ENCODE measurements at regions not wholly inside any gene's neighbourhood (a gene's known extent, or its start where the extent isn't known, plus 50 kb on each side); places are given as distances from the start of the nearest gene placed in this dataset.
"Not testable (repeated sequence)": the region's sequence is repeated elsewhere in the genome, so short reads cannot be mapped to it uniquely, and the experiment has no call there.

DNA sequence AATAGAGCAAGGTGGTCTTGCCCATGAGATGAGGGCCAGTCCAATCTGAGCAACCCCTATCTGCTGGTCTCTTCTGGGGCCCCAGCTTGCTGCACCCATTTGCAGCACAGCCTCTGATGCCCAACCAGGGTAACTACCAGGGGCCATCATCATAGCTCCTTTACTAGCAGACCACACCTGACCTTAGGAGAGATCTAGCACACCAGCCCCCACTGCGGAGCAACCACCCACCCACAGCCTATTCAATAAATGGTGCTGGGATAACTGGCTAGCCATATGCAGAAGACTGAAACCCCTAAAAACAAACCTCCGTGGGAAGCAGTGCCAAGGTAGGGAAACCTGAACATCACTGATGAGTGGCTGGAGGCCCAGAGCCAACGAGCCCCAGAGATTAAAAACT is 196.1 kb upstream of the RBBP8 start:
- DNase-seq (ENCODE audit: low read depth, low spot score), result no peak

- no peak for DNase-seq (ENCODE audit: low read depth, low spot score)
These were observed 194.0 kb upstream of the RBBP8 start for GRCh38 chr18:22739061-22739642.

- DNase-seq (ENCODE audit: low read depth, low spot score), result no peak
These were observed 193.3 kb upstream of the RBBP8 start for GRCh38 chr18:22739789-22740188.

DNA sequence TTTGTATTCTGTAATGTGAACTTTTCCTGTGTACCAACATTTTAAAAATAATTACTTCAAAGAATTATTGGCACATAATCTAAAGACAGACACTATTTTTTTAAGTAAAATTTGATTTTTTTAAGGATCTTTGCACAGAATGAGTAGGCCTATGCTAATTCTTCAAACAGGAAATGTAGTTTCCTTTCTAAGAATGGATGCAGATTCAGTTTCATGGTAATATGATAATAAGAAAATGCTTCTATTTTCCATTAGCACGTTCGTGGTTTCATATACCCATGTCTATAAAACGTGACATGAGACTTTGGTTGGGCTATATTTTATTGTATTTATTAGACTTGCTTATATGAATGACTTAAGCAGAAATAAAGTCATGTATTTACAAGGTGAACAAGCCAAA is 191.8 kb upstream of the RBBP8 start:
- no peak for DNase-seq (ENCODE audit: low read depth, low spot score)

DNA sequence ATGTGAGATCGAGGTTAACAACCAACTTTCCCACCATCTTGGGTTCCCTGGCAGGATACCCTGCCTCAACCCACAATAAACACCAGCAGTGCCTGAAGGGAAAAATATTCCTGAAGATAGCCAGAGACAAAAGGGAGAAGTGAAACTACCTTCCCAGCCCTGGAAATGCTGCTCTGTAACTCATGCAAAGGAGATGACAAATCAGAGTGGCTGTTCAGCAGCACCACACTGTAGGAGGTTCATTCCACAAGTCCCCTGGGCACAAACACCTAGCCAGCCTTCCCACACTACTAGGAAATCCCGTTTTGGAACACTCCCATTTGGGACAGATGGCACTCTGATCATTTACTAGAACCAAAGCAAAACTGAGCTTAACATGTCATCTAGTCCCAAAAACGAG is 190.7 kb upstream of the RBBP8 start:
- DNase-seq (ENCODE audit: low read depth, low spot score), result no peak

DNA sequence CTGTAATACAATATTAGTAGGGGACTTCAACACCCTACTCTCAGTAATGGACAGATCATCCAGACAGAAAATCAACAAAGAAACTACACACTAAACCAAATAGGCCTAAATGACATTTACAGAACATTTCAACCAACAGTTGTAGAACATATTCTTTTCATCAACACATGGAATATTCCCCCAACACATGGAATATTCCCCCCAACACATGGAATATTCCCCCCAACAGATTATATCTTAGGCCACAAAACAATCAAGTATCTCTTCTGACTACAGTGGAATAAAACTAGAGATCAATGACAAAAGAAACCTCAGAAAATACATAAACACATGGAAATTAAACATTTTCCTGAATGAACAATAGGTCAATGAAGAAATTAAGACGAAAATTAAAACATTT is 187.2 kb upstream of the RBBP8 start:
- DNase-seq (ENCODE audit: low read depth, low spot score), result no peak

DNA sequence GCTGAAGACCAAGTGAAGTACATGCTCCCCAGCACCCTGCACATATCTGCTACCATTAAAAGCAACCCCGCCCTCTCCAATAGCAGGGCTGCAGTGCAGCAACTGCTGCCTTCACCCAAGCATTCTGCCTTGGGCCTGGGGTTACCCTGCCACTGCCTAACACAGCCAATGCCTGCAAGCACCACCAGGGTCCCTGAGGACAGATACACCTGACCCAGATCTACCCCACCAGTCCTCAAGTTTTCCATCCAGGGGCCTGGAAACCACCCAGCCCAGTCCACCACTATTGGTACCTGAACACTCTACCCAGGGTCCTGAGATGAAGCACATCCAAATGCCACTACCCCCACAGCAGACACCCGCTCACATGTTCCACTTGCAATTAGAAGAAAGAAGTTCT is 181.1 kb upstream of the RBBP8 start:
- no peak for DNase-seq (ENCODE audit: low read depth, low spot score)

DNA sequence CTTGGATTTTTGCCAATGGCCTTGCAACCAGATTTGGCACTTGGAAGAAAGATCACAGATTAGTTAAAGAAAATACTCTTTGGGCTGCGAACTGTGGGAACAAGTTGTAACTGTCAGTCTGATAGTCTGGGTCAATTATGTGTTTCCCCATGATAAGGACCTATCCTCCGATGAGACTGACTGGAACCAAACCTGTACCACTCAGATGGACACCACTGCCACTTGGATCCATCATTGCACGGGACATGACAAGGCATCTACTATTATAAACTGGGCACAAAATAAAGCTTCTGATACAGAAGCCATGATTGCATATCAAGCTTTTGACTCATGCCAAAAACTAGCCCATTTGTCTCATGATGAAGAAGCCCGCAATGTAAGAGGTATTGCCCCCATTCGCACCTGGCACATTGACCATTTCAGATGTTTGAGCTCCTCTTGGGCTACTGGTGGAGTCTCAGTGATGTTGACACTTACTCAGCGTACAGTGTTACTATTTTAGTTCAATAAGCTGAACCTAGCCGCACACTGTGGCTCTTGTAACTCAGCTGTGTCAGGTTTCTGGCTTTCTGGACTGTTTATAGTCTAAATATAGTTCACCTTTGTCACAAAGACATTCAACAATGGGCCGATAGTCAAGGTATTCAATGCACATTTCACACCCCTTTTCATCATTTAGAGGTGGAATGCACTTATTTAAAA is 179.8 kb upstream of the RBBP8 start:
- DNase-seq (ENCODE audit: low read depth, low spot score), result no peak

DNA sequence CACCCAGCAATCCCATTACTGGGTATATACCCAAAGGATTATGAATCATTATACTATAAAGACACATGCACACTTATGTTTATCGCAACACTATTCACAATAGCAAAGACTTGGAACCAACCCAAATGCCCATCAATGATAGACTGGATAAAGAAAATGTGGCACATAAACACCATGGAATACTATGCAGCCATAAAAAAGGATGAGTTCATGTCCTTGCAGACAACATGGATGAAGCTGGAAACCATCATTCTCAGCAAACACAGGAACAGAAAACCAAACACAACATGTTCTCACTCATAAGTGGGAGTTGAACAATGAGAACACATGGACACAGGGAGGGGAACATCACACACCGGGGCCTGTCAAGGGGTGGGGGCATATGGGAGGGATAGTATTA is 169.1 kb upstream of the RBBP8 start:
- DNase-seq (ENCODE audit: low read depth, low spot score), result not testable (repeated sequence)

DNA sequence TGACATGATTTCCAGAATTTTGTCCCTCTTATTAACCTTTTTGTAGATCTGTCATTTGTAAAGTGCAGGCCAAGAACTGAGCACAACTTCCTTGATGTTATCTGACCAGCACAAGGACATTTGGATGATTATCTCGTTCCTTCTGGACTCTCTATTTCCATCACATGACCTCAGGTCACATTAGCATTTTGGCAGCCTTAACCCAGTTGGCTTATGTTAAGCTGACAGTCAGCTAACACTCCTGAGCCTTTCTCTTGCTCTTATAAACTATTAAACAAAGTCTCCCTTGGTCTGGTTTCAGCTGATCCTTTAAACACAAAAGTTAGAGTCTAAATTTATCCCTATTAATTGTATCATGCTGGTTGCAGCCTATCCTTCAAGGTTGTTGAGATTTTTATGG is 167.2 kb upstream of the RBBP8 start:
- DNase-seq (ENCODE audit: low read depth, low spot score), result peak; percentile 41

DNA sequence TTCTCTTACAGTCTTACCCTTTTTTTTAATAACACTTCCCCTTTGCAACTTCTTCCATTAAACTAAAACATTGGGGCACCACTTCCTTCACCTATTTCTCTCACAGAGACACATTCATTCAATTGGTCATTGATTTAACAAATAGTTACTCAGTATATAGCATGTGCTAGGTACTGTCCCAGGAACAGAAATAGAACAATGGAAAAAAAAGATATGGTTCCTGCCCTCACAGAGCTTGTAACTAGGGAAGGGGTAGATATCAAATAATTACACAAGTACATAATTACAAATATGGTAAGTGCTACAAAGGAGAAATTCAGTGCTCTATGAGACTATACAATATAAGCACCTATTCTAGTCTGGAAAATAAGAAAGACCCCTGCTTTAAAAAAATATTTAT is 165.5 kb upstream of the RBBP8 start:
- DNase-seq (ENCODE audit: low read depth, low spot score), result no peak

DNA sequence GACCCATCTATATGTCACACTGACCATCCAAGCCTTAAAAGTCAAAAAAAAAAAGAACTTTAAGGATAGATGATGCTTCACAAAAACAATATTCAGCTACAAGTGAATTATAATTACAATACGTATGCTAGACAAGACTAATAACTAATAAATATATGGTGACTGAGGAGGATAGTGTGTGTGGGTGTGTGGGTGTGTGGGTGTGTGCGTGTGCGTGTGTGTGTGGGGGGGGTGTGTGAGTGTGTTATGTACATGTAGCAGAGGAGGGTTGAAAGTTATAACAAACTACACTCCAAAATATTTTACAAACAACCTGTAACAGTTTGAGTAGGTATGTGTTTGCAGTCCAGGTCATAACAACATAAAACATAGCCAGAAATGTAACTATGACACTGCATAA is 159.2 kb upstream of the RBBP8 start:
- DNase-seq (ENCODE audit: low read depth, low spot score), result peak; percentile 12

GRCh38 chr18:22778996-22779395 is 154.1 kb upstream of the RBBP8 start:
- no peak for DNase-seq (ENCODE audit: low read depth, low spot score)

- no peak for DNase-seq (ENCODE audit: low read depth, low spot score)
These were observed 149.9 kb upstream of the RBBP8 start for GRCh38 chr18:22783245-22783644.

GRCh38 chr18:22783662-22784076 is 149.5 kb upstream of the RBBP8 start:
- no peak for DNase-seq (ENCODE audit: low read depth, low spot score)

- no peak for DNase-seq (ENCODE audit: low read depth, low spot score)
These were observed 144.1 kb upstream of the RBBP8 start for GRCh38 chr18:22789052-22789451.

DNA sequence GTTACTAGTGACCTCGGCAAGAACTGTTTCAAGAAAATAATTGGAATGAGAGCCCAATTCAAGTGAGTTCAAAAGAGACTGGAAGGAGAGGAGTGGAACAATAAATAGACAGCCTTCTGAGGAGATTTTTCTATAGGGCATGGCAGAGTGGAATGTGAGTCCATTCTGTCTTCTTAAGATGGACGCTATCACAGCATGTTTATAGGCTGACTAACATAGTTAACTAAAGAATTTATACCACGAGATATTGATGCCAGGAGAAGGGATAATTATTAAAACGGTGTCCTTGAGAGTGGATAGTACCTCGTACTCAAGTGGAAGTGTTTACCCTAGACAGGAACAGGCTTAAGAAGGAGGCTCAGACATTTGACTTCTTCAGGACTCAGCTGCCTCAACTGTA is 143.5 kb upstream of the RBBP8 start:
- peak; percentile 29 for DNase-seq (ENCODE audit: low read depth, low spot score)

GRCh38 chr18:22790545-22791309 is 142.4 kb upstream of the RBBP8 start:
- no peak for DNase-seq (ENCODE audit: low read depth, low spot score)

- DNase-seq (ENCODE audit: low read depth, low spot score), result no peak
These were observed 141.9 kb upstream of the RBBP8 start for GRCh38 chr18:22791310-22791610.

DNA sequence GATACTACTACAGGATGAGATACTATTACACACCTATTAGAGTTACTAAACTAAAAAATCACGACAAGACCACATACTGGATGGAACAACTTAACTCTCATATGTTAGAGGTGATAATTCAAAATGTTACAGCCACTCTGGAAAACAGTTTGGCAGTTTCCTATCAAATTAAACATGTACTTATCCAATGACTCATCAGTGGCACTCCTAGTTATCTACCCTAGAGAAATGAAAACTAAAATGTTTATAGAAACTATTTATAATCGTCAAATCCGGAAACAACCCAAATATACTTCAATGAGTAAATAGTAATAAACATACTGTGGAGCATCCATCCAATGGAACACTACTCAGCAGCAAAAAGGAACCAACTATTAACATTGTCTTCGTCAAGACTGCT is 137.0 kb upstream of the RBBP8 start:
- DNase-seq (ENCODE audit: low read depth, low spot score), result no peak

- DNase-seq (ENCODE audit: low read depth, low spot score), result no peak
These were observed 132.6 kb upstream of the RBBP8 start for GRCh38 chr18:22800551-22800951.

GRCh38 chr18:22813648-22814328 is 119.3 kb upstream of the RBBP8 start:
- peak; percentile 69 for DNase-seq (ENCODE audit: low read depth, low spot score)

GRCh38 chr18:22814329-22814703 is 118.8 kb upstream of the RBBP8 start:
- no peak for DNase-seq (ENCODE audit: low read depth, low spot score)
